SK-N-SH (cell line): ENCODE measurements at regions not wholly inside any gene's neighbourhood (a gene's known extent, or its start where the extent isn't known, plus 50 kb on each side); places are given as distances from the start of the nearest gene placed in this dataset.
A peak's percentile ranks its signal among the peaks of the same experiment; 100 is the strongest.

Experiments used
- CTCF ChIA-PET: fragments of 300-600, 350-600 bp; formaldehyde crosslinking; extraction: SDS; loops from one replicate; lab custom pipeline; 2021; lab: Yijun Ruan, JAX
- POLR2A ChIA-PET: fragments of 350-600 bp; sonication (Branson Sonifier 250); formaldehyde crosslinking; extraction: SDS; loops from one replicate; lab custom pipeline; 2020; ENCODE audit warnings: antibody characterized with exemption, inconsistent platforms; lab: Yijun Ruan, JAX
- DNase-seq: peaks from one replicate; pipeline ENCODE4 v3.0.0; 2012
- H2AFZ ChIP-seq: fragments of 200-600 bp; sonication (generic); 2 replicates; pipeline ENCODE4 v1.8.1; 2016; ENCODE audit warnings: antibody characterized with exemption, mild to moderate bottlenecking, low read depth
- H3F3A ChIP-seq: fragments of 200-600 bp; sonication (generic); replicated peaks from 2 replicates; pipeline ENCODE3; 2016; ENCODE audit warnings: antibody characterized with exemption, mild to moderate bottlenecking; ENCODE audit not compliant: insufficient read depth
- H3K27ac ChIP-seq, 2 experiments: fragments of 200-500 bp in 1 of 2; fragments of 200-600 bp in 1 of 2; sonication (Bioruptor generic) in 1 of 2; sonication (generic), shearing (Covaris generic) in 1 of 2; 2 replicates each; pipeline versions ENCODE4 v1.5.1 to v1.6.1; 2014 to 2016; ENCODE audit warnings: low read depth in 2 of 2, inconsistent platforms in 1 of 2, low read length in 1 of 2, mild to moderate bottlenecking in 1 of 2, mixed read lengths in 1 of 2
- H3K27me3 ChIP-seq: fragments of 200-600 bp; sonication (generic), shearing (Covaris generic); 2 replicates; pipeline ENCODE4 v1.6.1; 2016; ENCODE audit warnings: mixed run types; ENCODE audit not compliant: insufficient read depth
- H3K36me3 ChIP-seq, 2 experiments: fragments of 200-500 bp in 1 of 2; fragments of 200-600 bp in 1 of 2; sonication (Bioruptor generic) in 1 of 2; sonication (generic) in 1 of 2; replicated peaks in 1 of 2; 2 replicates each; pipeline versions ENCODE3 to v1.5.1; 2014 to 2016; ENCODE audit warnings: low read length in 1 of 2, mild to moderate bottlenecking in 1 of 2; ENCODE audit not compliant: insufficient read depth in 2 of 2, control insufficient read depth in 1 of 2
- H3K4me1 ChIP-seq, 2 experiments: fragments of 200-500 bp in 1 of 2; fragments of 200-600 bp in 1 of 2; sonication (Bioruptor generic) in 1 of 2; sonication (generic), shearing (Covaris generic) in 1 of 2; 2 replicates each; pipeline versions ENCODE4 v1.5.1 to v1.6.1; 2014 to 2016; ENCODE audit warnings: low read depth in 1 of 2, low read length in 1 of 2, mixed run types in 1 of 2; ENCODE audit not compliant: insufficient read depth in 2 of 2, control insufficient read depth in 1 of 2
- H3K4me2 ChIP-seq: fragments of 200-600 bp; sonication (generic), shearing (Covaris generic); 2 replicates; pipeline ENCODE4 v1.6.1; 2017; ENCODE audit warnings: mixed run types
- H3K4me3 ChIP-seq, 2 experiments: fragments of 200-500 bp in 1 of 2; fragments of 200-600 bp in 1 of 2; sonication (Bioruptor generic) in 1 of 2; sonication (generic), shearing (Covaris generic) in 1 of 2; 2 replicates each; pipeline versions ENCODE4 v1.5.1 to v1.8.1; 2014 to 2016; ENCODE audit warnings: low read depth in 2 of 2, inconsistent platforms in 1 of 2, low read length in 1 of 2, mild to moderate bottlenecking in 1 of 2, mixed read lengths in 1 of 2, moderate library complexity in 1 of 2
- H3K79me2 ChIP-seq: fragments of 200-600 bp; sonication (generic); 2 replicates; pipeline ENCODE4 v1.8.1; 2017; ENCODE audit warnings: mild to moderate bottlenecking; ENCODE audit not compliant: insufficient read depth
- H3K9ac ChIP-seq: fragments of 200-600 bp; sonication (generic); 2 replicates; pipeline ENCODE4 v1.6.1; 2017; ENCODE audit warnings: mixed run types
- H3K9me2 ChIP-seq: fragments of 200-600 bp; sonication (generic); 2 replicates; pipeline ENCODE4 v1.6.1; 2017; ENCODE audit warnings: mixed run types
- H3K9me3 ChIP-seq: fragments of 200-600 bp; sonication (generic); 2 replicates; pipeline ENCODE4 v1.6.1; 2017; ENCODE audit warnings: mixed run types, mild to moderate bottlenecking, moderate library complexity
- H4K20me1 ChIP-seq: fragments of 200-600 bp; sonication (generic); 2 replicates; pipeline ENCODE4 v1.6.1; 2017; ENCODE audit warnings: mild to moderate bottlenecking, mixed run types; ENCODE audit not compliant: insufficient read depth
- FOSL2 ChIP-seq: IDR thresholded peaks from 2 replicates; pipeline ENCODE4 v1.4.0; 2012; ENCODE audit warnings: low read depth, mild to moderate bottlenecking, moderate library complexity, borderline replicate concordance
- FOXM1 ChIP-seq: IDR thresholded peaks from 2 replicates; pipeline ENCODE4 v1.4.0; 2012; ENCODE audit warnings: low read depth, mild to moderate bottlenecking
- GABPA ChIP-seq: IDR thresholded peaks from 2 replicates; pipeline ENCODE4 v1.4.0; 2012; ENCODE audit warnings: low read depth, mild to moderate bottlenecking
- GATA2 ChIP-seq: sonication (generic); formaldehyde crosslinking; IDR thresholded peaks from 2 replicates; pipeline ENCODE4 v1.5.0; 2020; ENCODE audit warnings: mild to moderate bottlenecking, missing genetic modification reagents
- JUND ChIP-seq: IDR thresholded peaks from 2 replicates; pipeline ENCODE4 v1.4.0; 2012
- MXI1 ChIP-seq: IDR thresholded peaks from 2 replicates; pipeline ENCODE4 v1.6.1; 2012; ENCODE audit warnings: mild to moderate bottlenecking, low read depth, low read length, improper control_type of control experiment
- NFIC ChIP-seq: IDR thresholded peaks from 2 replicates; pipeline ENCODE4 v1.4.0; 2012; ENCODE audit warnings: borderline replicate concordance
- NRF1 ChIP-seq: IDR thresholded peaks from 2 replicates; pipeline ENCODE4 v1.6.1; 2012; ENCODE audit warnings: low read depth, mild to moderate bottlenecking, low read length
- POLR2AphosphoS5 ChIP-seq: IDR thresholded peaks from 2 replicates; pipeline ENCODE4 v1.6.1; 2012; ENCODE audit warnings: low read depth, low read length
- RAD21 ChIP-seq: IDR thresholded peaks from 2 replicates; pipeline ENCODE4 v1.6.1; 2012; ENCODE audit warnings: mild to moderate bottlenecking, low read length
- RFX5 ChIP-seq: IDR thresholded peaks from 2 replicates; pipeline ENCODE4 v1.6.1; 2012; ENCODE audit warnings: mild to moderate bottlenecking, improper control_type of control experiment, low read length
- SIN3A ChIP-seq: IDR thresholded peaks from 2 replicates; pipeline ENCODE4 v1.6.1; 2012; ENCODE audit warnings: low read depth, mild to moderate bottlenecking, low read length, moderate library complexity, borderline replicate concordance
- USF1 ChIP-seq: IDR thresholded peaks from 2 replicates; pipeline ENCODE4 v1.4.0; 2012; ENCODE audit warnings: low read depth, borderline replicate concordance
- YY1 ChIP-seq: IDR thresholded peaks from 2 replicates; pipeline ENCODE4 v1.4.0; 2012; ENCODE audit warnings: low read depth, mild to moderate bottlenecking
- WGBS: methylation state at CpG from one replicate; pipeline ENCODE4 v1.1.6; 2017; ENCODE audit warnings: low lambda C conversion rate; 5-methylcytosine and 5-hydroxymethylcytosine counted together
- TF ChIP-seq, protein P1 (sequence below): IDR thresholded peaks from 2 replicates; pipeline ENCODE4 v1.4.0; 2012; ENCODE audit warnings: low read depth
- TF ChIP-seq, protein P2 (sequence below): fragments of 150-350 bp; IDR thresholded peaks from 2 replicates; pipeline ENCODE4 v1.6.1; 2017; ENCODE audit warnings: antibody characterized with exemption, low read length, low read depth, borderline replicate concordance

- TF ChIP-seq FOSL2, result no peak
Measured at GRCh38 chr6:4368649-4369048, 233.3 kb upstream of the ECI2 start (continued).

DNA sequence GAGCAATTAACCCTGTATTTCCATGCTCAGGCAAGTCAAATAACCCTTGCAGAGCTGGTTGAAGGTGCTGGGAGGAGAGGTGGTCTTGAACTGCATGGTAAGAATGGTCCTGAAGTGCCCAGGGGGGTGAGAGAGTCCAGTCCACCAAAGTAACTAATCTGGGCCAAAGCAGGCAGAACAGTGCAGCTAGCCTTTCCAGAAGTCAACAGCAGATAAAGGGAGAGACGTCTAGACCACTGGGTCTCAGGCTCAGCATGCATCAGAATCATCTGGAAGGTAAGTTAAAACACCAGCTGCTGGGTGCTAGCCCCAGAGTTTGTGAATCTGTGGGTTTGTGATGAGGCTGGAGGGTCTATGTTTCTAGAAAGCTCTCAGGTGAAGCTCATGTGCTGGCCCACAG is 232.3 kb upstream of the ECI2 start:
- Histone ChIP-seq H3K79me2 (no peaks in the 10 kb centered on the region), H3K4me3 (no peak overlapping the region), H3F3A (peaks cover 15% of the 10 kb centered on the region), H3K4me2 (no peak overlapping the region), H3K9ac (no peak overlapping the region), H3K9me3 (no peaks in the 10 kb centered on the region), H3K27me3 (no peaks in the 10 kb centered on the region), H4K20me1 (no peaks in the 10 kb centered on the region), H3K36me3 (no peaks in the 10 kb centered on the region), H2AFZ (no peak overlapping the region), H3K9me2 (no peaks in the 10 kb centered on the region), H3K27ac (no peak overlapping the region), H3K4me1 (peaks cover 0 to 12% of the 10 kb centered on the region in 2 experiments; a peak in 2 of 4 replicates)
- WGBS, result 67% methylated on average over 1 of the region's 1 CpG
- DNase-seq, result no peak
- TF ChIP-seq YY1, result no peak
- TF ChIP-seq POLR2AphosphoS5, result no peak
- no peak for TF ChIP-seq RAD21
- no peak for TF ChIP-seq USF1
- TF ChIP-seq JUND, result no peak
- TF ChIP-seq FOXM1, result no peak
- TF ChIP-seq, protein P1, sequence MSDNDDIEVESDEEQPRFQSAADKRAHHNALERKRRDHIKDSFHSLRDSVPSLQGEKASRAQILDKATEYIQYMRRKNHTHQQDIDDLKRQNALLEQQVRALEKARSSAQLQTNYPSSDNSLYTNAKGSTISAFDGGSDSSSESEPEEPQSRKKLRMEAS, result no peak
- TF ChIP-seq, protein P2, sequence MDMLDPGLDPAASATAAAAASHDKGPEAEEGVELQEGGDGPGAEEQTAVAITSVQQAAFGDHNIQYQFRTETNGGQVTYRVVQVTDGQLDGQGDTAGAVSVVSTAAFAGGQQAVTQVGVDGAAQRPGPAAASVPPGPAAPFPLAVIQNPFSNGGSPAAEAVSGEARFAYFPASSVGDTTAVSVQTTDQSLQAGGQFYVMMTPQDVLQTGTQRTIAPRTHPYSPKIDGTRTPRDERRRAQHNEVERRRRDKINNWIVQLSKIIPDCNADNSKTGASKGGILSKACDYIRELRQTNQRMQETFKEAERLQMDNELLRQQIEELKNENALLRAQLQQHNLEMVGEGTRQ, result no peak
- TF ChIP-seq GABPA, result no peak
- TF ChIP-seq GATA2 (CRISPR knock-in tag), result no peak
- TF ChIP-seq SIN3A, result no peak
- ChIA-PET POLR2A (no interaction called here), CTCF (no interaction called here)

GRCh38 chr6:4366635-4367395 is 231.4 kb upstream of the ECI2 start:
- Histone ChIP-seq H3K36me3 (no peaks in the 10 kb centered on the region), H3K4me1 (peaks cover 0 to 12% of the 10 kb centered on the region in 2 experiments; a peak in 2 of 4 replicates), H3K79me2 (no peaks in the 10 kb centered on the region), H3K4me2 (no peak overlapping the region), H3K9me3 (no peaks in the 10 kb centered on the region), H2AFZ (no peak overlapping the region), H3K27me3 (no peaks in the 10 kb centered on the region), H3K27ac (no peak overlapping the region), H3K4me3 (no peak overlapping the region), H4K20me1 (no peaks in the 10 kb centered on the region), H3K9me2 (no peaks in the 10 kb centered on the region), H3K9ac (no peak overlapping the region), H3F3A (peaks cover 15% of the 10 kb centered on the region)
- ChIA-PET CTCF (no interaction called here), POLR2A (no interaction called here)
- TF ChIP-seq, protein P2, result no peak
- TF ChIP-seq NFIC, result 0 out of 2 replicates have a peak, but pooled peaks have one; percentile 9
- no peak for TF ChIP-seq NRF1
- TF ChIP-seq MXI1, result no peak
- no peak for TF ChIP-seq YY1
- TF ChIP-seq RFX5, result no peak
- no peak for TF ChIP-seq SIN3A
- no peak for DNase-seq
- WGBS, result 58% methylated on average over 11 of the region's 11 CpGs
